EL (cell line): ENCODE measurements at regions not wholly inside any gene's neighbourhood (a gene's known extent, or its start where the extent isn't known, plus 50 kb on each side); places are given as distances from the start of the nearest gene placed in this dataset.

ENCODE experiments used
- DNase-seq: peaks from one replicate; pipeline ENCODE4 v3.0.0-alpha.2; 2016

GRCh38 chr2:67927501-67927900, 135.3 kb downstream of the C1D start:
- DNase-seq: no peak

- no peak for DNase-seq
Observed at GRCh38 chr2:67930156-67930555, 132.6 kb downstream of the C1D start.

GRCh38 chr2:67936969-67937368, 125.8 kb downstream of the C1D start:
- no peak for DNase-seq

GRCh38 chr2:67938053-67938452, 124.8 kb downstream of the C1D start:
- no peak for DNase-seq

GRCh38 chr2:67945056-67945455, 117.7 kb downstream of the C1D start:
- DNase-seq: no peak

GRCh38 chr2:67945940-67946339, 116.9 kb downstream of the C1D start:
- DNase-seq: peak; percentile 13

GRCh38 chr2:67948057-67948456, 114.7 kb downstream of the C1D start:
- DNase-seq: no peak

GRCh38 chr2:67948506-67948905, 114.3 kb downstream of the C1D start:
- DNase-seq: no peak

GRCh38 chr2:67950018-67950417, 112.8 kb downstream of the C1D start:
- DNase-seq: no peak

- DNase-seq: no peak
Observed at GRCh38 chr2:67950919-67951318, 111.9 kb downstream of the C1D start.

- DNase-seq: no peak
Observed at GRCh38 chr2:67952066-67952465, 110.7 kb downstream of the C1D start.

GRCh38 chr2:67954093-67954748, 108.6 kb downstream of the C1D start:
- no peak for DNase-seq

GRCh38 chr2:67955748-67956603, 106.8 kb downstream of the C1D start:
- DNase-seq: no peak

GRCh38 chr2:67965246-67965645, 97.6 kb downstream of the C1D start:
- no peak for DNase-seq

GRCh38 chr2:67970071-67970470, 92.7 kb downstream of the C1D start:
- DNase-seq: no peak

GRCh38 chr2:67970542-67970941, 92.3 kb downstream of the C1D start:
- DNase-seq: no peak

GRCh38 chr2:67974559-67975430, 88.0 kb downstream of the C1D start:
- DNase-seq: no peak

- no peak for DNase-seq
Observed at GRCh38 chr2:67977464-67977863, 85.3 kb downstream of the C1D start.

- no peak for DNase-seq
Observed at GRCh38 chr2:67982956-67983355, 79.8 kb downstream of the C1D start.

- no peak for DNase-seq
Observed at GRCh38 chr2:67984600-67984999, 78.2 kb downstream of the C1D start.

- DNase-seq: peak; percentile 29
Observed at GRCh38 chr2:67985586-67985985, 77.2 kb downstream of the C1D start.

- DNase-seq: no peak
Observed at GRCh38 chr2:67986258-67986657, 76.5 kb downstream of the C1D start.
